SW480 (cell line): ENCODE measurements at regions not wholly inside any gene's neighbourhood (a gene's known extent, or its start where the extent isn't known, plus 50 kb on each side); places are given as distances from the start of the nearest gene placed in this dataset.

Experiments used
- DNase-seq: peaks from one replicate; pipeline ENCODE4 v3.0.0-alpha.2; 2016; ENCODE audit warnings: low spot score

DNA sequence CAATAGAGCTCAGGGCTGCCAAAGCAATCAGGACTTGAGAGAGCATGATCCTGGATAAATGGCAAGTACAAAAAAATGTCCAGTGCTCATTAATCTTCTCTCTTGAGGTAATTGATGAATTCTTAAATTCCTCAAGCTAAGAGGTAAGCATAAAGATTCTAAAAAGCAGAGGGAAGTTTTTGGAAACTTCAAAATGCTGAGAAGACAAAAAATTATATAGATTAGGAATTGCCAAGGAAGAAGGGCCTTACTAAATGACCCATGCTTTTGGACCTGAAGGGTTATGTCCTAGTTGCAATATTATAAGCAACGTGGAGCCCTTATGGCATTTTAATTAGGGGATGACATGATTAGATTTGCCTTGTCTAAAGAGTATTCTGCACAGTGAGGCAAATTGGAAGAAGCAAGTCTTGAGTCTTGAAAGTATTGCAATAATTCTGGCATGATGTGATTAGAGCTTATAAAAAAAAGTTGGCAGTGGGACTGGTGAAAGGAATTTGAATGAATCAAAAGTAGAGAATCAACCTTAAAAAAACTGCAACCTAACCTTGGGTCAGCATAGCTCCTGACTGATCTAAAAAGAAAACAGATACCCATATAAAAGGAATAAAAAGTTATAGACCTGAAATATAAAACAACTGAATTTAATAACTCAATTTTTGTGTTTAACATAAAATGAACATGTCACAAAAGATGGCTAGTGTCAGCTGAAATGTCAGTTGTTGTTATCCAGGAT, 323.8 kb upstream of the ARRDC3 start:
- DNase-seq: no peak

DNA sequence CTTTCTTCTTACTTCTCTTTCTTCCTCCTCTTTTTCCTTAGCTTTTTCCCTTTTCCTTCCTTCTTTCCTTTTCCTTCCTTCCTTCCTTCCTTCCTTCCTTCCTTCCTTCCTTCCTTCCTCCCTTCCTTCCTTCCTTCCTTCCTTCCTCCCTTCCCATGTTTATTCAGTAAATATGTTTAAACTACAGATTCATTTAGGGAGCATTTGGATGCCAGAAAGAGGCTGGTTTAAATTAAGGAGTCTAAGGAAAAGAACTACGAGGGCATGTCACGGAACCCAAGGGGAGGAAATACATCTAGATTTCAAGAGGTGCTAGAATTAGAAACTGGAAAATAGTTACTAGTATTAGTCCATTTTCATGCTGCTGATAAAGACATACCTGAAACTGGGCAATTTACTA, 320.0 kb upstream of the ARRDC3 start:
- no peak for DNase-seq

DNA sequence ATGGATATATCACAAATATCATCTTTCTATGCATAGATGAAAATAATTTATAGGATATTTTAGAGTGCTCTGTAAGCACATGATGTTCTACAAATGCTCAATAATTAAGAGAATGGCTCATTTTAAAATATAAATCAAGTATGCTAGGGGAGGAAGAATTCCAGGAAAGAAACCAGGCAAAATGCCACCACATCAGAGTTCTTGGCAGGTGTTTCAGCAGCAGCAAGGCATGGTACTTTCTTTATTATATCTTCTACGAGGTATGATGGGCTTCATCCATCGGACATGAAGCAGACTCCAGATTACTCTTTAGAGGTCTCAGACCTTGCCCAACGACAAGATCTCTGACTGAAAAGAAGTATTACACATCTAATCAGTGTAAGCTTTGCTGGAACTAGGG, 316.3 kb upstream of the ARRDC3 start:
- DNase-seq: no peak

DNA sequence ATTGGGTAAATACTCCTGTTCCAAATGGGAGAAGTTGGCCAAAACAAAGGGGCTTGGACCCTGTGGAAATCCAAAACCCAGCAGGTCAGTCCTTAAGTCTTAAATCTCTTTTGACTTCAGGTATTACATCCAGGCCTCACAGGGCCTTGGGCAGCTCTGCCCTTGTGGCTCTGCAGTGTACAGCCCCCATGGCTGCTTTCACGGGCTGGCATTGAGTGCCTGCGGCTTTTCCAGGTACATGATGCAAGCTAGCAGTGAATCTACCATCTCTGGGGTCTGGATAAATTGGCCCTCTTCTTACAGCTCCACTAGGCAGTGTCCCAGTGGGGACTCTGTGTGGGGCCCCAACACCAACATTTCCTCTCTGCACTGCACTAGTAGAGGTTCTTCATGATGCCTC, 308.5 kb upstream of the ARRDC3 start:
- DNase-seq: no peak

DNA sequence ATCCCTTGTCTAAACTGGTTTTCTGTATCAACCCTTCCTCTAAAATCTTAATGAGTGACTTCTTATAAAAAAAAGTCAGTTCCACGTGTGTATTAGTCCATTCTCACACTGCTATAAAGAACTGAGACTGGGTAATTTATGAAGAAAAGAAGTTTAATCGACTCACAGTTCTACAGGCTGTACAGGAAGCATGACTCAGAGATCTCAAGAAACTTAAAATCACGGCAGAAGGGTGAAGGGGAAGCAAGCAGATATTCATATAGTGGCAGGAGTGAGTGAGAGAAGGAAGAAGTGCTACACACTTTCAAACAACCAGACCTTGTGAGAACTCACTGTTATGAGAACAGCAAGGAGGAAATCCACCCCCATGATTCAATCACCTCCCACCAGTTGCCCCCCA, 307.8 kb upstream of the ARRDC3 start:
- no peak for DNase-seq

DNA sequence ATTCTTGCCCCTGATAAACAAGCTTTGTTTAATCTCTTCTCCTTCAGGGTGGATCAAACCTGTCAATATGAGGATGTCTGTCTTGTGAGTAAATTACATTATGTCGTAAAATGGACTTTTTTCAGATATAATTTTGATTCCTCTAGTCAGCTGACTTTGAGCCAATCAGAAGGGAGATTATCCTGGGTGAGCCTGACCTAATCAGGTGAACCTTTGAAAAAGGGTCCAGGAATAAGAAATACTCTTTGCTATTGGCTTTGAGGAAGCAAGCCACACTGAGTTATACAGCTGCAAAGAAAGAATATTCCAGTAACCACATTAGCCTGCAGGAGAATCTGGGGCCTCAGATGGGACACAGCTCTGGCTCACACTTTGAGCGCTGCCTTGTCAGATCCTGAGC, 304.3 kb upstream of the ARRDC3 start:
- DNase-seq: no peak

DNA sequence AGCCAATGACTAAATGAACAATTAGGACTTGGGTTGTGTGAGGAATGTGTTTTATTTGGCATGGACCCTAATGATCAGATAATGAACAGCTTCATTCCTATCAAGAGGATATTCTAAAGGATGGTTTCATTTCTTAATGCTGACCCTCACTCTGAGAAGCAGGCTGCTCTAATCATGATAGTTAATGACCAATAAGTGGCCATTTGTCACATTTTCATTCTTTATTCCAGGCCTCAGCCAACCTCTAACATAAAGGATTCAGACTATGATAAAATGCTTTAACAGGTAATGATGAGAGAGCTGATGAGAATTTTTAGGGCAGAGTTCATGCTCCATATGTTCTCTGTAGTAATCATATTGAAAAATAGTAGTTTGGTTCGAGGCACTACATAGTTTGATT, 301.5 kb upstream of the ARRDC3 start:
- DNase-seq: no peak

DNA sequence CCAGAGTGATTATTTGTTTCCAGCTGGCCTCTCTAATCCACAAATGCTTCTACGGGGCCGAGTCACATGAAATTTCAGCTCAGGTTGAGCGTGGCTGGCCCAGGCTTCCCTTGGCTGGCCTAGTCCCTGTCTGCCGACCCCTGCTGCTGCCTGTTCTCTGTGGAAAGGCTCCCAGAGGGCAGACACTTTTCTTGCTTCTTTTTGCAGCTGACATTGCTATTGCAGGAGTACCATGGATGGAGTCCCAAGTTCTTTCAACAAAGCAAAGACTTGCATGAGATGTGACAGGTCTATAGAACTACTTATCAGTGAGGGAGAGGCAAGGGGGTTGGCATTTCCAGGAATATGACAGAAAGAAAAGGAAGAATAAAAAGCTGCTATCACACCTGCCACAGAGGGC, 287.4 kb upstream of the ARRDC3 start:
- DNase-seq: no peak

DNA sequence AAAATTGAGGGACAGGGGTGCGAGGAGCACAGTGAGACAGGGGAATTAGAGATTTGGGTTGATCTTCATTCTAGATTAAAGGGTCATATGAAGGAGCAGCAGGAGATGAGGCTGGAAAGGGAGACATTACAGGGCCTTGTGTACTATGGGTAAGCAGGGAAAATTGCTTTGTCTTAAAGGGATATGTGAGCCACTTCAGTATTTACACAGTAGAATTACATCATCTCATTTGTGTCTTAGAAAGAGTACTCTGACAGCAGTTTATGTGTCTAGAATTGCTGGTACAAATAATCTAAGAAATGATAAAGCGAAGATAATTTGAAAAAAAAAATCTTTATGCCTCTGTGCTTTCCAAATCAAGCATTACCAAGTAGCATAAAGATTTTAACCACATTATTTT, 287.0 kb upstream of the ARRDC3 start:
- DNase-seq: no peak

DNA sequence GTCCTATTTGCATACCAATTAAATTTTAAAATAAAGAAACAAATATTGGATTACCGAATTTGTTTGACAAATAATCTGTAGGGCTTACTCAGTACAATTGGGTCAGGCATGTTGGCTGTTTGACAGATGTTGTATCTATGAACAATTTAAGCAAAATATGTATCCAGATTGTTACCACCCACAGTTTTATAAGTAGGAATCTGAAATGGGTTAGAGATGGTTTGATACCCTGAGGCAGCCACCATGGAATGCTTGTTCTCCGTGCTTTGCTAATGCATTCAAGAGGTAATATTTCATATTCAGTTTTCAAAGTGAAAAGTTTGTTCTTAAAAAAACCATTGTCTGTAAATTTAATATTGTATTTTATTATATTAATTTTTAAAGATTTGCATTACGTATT, 285.1 kb upstream of the ARRDC3 start:
- no peak for DNase-seq

DNA sequence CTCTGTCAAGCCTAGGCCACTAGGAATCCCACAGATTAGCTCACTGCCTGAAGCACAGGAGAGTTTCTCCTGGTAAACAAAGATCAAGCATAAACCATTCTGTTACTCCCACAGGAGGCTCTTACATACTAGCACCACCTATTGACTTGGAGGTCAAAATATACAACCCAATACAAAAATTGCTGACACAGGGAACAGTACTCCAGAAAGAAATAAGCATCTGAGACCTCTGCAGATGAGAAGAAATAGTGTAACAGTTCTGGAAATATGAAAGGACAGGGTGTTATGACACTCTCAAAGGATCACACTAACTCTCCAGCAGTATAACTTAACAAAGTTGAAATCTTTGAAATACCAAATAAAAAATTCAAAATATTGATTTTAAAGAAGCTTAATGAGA, 269.6 kb upstream of the ARRDC3 start:
- DNase-seq: no peak

DNA sequence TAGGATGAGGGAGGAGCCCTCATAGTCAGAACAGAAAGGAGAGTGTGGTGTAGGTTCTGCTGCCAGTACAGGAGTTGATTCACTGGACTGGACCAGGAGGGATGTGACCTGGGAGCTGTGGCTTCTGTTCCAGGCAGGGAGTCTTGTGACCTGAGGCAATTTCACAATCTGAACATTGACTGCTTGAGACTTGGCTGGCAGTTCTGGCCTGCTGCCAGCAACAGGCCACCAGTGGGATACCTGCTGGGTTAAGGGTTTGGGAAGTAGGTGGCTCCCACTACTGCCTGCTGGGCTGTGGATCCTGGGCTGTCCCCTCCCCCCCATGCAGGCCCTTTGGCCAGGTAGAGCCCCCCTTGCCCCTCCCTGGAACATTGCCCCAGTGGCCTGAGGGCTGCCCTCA, 268.6 kb upstream of the ARRDC3 start:
- no peak for DNase-seq

DNA sequence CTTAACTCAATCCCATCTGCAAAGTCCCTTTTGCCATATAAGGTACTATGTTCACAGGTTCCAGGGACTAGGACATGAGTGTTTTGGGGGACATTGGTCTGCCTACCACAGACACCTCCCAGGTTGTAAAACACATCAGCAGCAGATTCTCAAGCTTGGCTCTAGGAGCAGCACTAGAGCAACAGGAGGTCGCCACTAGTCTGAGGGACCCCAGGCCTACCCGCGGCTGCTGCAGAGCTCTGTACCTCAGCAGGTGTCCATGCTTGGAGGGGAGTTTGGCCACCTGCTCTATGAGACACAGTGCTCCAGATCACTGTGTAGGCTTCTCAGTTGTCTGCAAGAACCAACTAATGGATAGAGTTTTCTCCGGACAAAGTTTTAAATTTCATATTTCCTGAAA, 262.2 kb upstream of the ARRDC3 start:
- DNase-seq: no peak

DNA sequence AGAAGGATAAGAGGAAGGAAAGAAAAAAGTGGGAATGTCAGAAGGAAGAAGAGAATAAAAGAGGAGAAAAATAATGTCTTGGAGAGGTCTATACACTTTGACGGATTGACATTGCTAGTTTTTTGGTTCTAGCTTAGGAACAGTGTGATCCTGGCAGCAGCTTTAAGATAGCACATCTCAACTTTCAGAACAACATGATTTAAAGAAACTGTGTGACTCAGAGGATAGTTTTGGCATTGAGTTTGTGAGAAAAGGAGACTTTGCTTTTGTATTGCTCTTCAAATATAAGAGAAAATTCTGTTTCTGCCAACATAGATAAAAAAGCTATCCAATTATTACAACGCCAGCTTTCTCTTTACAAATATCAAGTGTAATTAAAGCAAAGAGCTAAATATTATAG, 260.7 kb upstream of the ARRDC3 start:
- no peak for DNase-seq

DNA sequence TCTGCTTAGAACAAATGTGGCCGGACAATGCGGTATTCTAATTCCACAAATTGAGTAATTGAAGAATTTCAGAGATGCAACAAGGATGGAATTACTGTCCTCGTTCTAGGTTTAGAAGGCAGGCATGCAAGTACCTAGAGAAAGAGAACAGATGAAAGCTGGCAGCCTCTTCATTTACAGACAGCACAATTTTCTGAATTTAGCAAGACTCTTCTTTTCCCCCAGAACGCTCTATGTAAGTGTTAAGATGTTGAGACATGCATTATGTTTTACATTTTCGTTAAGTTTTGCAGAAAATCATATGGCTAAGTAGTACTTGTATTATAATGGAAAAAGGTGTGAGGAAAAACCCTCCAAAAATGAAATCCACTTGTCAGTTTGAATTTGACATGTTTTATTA, 259.5 kb upstream of the ARRDC3 start:
- no peak for DNase-seq

DNA sequence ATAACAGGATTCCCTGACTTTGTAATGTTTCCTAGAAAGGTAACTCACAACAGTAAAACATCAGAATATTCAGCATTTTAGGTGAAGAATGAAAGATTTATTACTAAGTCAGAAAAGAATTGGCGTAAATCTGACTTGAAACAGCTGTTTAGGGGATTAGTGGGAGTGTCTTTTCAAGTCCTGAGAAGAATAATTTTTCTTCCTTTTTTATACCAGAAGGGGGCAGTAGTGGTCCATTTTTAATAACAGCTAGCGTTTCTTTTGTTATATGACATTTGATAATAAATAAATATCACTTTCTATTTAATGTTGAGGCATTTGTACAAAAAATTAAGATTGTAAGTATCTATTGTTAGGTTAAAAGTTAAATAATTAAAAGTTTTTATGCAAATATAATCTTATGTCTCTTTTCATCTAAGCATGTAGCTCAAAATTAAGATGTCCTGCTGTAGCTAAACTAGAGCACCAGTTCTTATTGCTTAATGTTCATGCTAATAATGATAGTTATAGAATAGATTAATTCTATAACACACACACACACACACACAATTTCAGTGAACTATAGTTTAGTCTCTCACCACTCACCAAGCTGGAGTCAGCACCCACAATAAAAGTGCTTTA, 258.7 kb upstream of the ARRDC3 start:
- DNase-seq: peak; percentile 42

DNA sequence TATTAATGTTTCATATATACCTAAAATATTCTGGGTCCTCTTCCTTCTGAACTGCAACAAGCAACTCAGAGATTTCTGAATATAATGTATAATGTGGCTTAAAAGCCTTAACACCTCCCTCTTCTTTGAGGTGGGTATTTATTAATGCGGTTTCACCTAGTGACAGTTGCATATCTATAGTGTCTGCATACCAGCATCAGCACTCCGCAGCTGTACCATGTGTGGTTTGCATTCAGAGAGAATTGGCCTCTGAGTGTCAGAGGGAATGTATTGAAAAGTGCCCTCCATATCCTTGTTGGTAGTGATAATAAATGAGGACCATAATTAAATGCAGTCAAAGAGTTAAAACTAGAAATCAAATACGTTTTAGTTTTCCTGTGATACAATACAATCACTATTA, 256.6 kb upstream of the ARRDC3 start:
- peak; percentile 6 for DNase-seq

DNA sequence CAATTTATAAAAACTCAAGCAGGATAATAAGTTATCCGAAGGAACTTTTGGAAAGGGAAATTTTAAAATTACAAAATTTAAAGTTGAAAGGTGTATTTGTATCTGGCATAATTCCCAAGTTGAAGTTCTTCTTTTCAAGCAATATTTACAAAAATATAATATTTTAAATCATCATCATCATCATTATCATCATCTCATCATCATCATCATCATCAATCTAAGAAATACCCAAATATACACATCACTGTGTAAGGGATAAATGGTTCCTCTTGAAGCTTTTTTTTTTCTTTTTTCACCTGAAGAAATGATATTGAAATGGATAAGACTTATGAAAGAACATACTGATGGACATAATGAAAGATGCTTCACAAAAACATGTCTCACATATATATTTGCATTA, 254.9 kb upstream of the ARRDC3 start:
- DNase-seq: no peak

DNA sequence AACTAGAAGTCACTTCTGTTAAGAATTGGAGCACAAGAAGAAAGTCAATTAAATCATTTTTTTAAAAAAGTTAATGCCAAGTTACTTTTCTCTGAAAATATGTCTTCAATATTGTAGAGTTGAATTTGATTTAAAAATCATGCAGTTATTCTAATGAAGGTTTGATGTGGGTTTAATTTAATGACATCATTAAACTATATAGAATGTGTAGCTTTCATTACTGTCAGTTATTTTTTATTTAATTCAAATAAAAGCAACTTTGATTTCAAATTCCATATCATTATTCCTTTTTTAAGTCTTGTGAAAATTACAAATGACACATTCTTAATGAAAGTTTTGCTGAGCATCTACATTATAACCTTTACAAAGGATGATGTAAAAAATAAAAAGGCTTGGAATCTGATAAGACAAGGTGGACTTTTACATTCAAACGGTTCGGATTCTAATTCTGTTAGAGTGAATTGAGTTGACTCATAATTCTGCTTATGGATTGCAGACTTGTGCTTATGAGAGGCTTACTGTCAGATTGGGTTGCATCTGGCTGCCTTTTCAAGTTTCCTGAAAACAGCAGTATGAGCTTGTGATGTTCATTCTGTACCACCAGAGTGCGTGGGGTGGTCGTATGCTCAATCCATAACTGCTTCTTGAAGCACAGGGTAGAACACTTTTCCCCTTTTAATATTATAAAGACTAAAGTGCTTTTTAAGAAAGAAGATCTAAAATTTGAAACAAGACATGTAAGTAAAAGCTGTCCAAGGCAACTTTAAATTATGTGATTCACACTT, 253.0 kb upstream of the ARRDC3 start:
- DNase-seq: no peak

DNA sequence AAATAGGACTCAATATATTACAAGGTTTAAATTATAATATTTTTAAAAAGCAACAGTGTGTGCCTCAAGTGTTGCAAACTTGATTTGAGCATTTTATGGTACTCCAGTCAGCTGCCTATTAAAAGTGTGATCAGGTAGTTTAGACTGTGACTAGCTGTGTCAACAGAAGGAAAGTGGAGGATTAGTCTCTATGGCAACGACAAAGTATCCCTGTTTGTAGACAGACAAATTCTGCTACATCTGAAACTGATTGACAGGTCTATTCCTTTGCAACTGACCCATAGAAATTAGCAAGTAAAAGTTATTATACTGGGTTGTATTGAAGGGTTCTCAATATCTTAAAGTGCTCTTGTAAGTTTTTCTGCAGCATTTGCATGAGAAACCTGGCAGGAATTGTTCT, 249.8 kb upstream of the ARRDC3 start:
- peak; percentile 13 for DNase-seq

DNA sequence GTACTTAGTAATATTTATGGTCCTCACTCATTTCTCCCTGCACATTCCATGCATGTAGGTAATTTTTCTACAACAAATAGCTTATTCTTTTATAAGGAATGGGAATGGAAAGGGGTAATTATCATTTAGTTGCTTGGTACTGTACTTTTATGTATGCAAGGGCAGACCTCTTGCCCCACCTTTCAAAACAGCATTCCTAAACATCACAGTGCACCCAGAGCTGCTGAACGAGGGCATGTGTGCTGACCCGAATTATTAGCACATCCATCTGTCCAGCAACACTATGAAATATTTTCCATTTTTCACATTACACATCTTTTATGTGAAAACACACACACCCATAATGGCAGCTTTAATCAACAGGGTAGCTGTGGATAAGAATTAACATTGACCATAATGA, 228.6 kb upstream of the ARRDC3 start:
- DNase-seq: no peak

DNA sequence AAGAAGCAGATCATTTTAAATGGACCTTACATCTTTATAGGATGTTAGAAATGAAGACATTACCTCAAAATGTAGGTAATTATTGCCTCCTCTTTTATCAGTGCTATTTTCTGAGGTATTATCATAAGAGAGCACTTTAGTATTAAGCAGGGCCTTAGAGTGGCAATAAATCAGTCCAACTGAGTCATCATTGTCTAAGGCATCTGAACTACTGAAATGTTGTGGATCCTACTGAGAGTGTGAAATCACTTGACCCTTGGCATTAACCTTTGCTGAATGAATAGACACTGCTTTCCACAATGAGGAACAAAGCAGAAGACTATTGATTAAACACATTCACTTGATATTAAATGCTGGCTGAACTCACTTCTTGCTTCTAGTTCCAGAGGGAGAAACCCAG, 224.6 kb upstream of the ARRDC3 start:
- no peak for DNase-seq

DNA sequence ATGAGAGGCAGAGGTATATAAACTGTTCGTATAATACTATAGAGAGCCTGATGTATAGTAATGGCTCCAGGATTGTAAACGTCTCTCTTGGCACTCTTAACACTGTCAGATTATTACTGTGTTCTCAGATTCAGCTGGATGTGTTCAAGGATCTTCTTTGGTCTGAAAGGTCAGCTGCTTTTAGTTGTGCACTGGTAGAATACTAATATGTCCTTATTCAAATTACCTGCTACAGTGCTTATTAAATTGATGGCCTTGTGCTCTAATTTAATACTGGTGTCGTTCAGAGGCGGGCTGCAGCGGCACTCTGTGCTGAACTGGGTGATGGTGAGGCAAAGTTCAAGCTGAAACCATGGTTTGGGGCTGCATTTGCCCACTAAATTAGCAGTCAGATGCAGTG, 216.7 kb upstream of the ARRDC3 start:
- no peak for DNase-seq

DNA sequence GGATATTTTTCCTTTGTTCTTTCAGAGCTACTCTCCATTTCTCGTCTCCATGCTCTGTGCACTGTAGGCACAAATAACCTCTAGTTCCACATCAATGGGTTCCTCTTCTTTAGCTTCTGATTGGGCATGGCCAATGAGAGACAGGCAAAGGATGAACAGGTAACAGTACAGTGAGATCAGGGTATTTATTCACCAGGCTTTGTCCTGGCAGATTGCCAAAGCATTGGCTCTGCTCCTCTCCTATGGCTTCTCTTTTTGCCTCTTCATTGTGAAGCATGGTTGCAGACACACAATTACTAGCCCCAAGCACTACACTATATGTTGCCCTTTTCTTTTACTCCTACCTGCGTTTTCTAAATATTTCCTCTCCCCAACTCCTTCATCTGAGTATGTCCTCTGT, 215.1 kb upstream of the ARRDC3 start:
- no peak for DNase-seq
